ENCODE measurements at regions not wholly inside any gene's neighbourhood (a gene's known extent, or its start where the extent isn't known, plus 50 kb on each side); places are given as distances from the start of the nearest gene placed in this dataset.
"Not testable (repeated sequence)": the region's sequence is repeated elsewhere in the genome, so short reads cannot be mapped to it uniquely, and the experiment has no call there.

GRCh38 chr7:49614974-49615373 is 158.5 kb upstream of the VWC2 start:
- not testable (repeated sequence) for TF ChIP-seq POLR2AphosphoS5, POLR2A (IDR thresholded peaks at IDR 0.05)

Data from spleen (tissue), 3 donors.